K562 (cell line): ENCODE measurements at regions not wholly inside any gene's neighbourhood (a gene's known extent, or its start where the extent isn't known, plus 50 kb on each side); places are given as distances from the start of the nearest gene placed in this dataset.
"Not testable (repeated sequence)": the region's sequence is repeated elsewhere in the genome, so short reads cannot be mapped to it uniquely, and the experiment has no call there.

ENCODE experiments used
- ATAC-seq: fragments of 200-7000 bp; cut with Tn5 transposase; 3 replicates; pipeline ENCODE4 v1.9.1; 2020; ENCODE audit warnings: moderate library complexity
- BruUV-seq: library from RNA; stranded (reverse); fragments of 400-500 nt; replicated peaks from 2 replicates; lab custom pipeline; 2021; lab: Mats Ljungman, UMichigan
- CTCF ChIA-PET: fragments of 300-600 bp; formaldehyde crosslinking; extraction: SDS; loops from one replicate; lab custom pipeline; 2021; ENCODE audit warnings: low intra/inter-chr PET ratio; lab: Yijun Ruan, JAX
- POLR2A ChIA-PET: fragments of 300-600, 350-650 bp; sonication (Branson Sonifier 250); formaldehyde crosslinking; extraction: SDS; loops from one replicate; lab custom pipeline; 2021; ENCODE audit warnings: antibody characterized with exemption, inconsistent platforms; lab: Yijun Ruan, JAX
- DNase-seq, 4 experiments: peaks; one replicate each; pipeline versions ENCODE4 v3.0.0 to v3.0.0-alpha.2; 2011 to 2018; ENCODE audit warnings: low spot score in 3 of 4, mixed read lengths in 3 of 4; ENCODE audit errors: extremely low read depth in 1 of 4
- FAIRE-seq: peaks from 2 replicates; lab custom pipeline; 2011; peaks lifted over from hg19 to GRCh38; lab: Jason Lieb, UNC
- H2AFZ ChIP-seq: 2 replicates; pipeline ENCODE4 v1.6.0; 2011; ENCODE audit warnings: low read depth, low read length, control low read depth, inconsistent platforms
- H3K27ac ChIP-seq: fragments of 200-600 bp; 3 replicates; pipeline ENCODE4 v1.8.0; 2011; ENCODE audit warnings: low read depth, mild to moderate bottlenecking, control low read depth, inconsistent platforms, low read length, moderate library complexity, mixed read lengths; ENCODE audit errors: extremely low read depth
- H3K27me3 ChIP-seq, 2 experiments: fragments of 300-600 bp in 1 of 2; 2 replicates in 1 of 2; 3 replicates in 1 of 2; pipeline versions ENCODE4 v1.6.0 to v1.8.0; 2011; ENCODE audit warnings: inconsistent platforms in 2 of 2, low read length in 2 of 2, mild to moderate bottlenecking in 1 of 2, mixed read lengths in 1 of 2, moderate library complexity in 1 of 2; ENCODE audit not compliant: control insufficient read depth in 2 of 2, insufficient read depth in 2 of 2
- H3K36me3 ChIP-seq: fragments of 300-600 bp; 3 replicates; pipeline ENCODE4 v1.8.0; 2011; ENCODE audit warnings: mild to moderate bottlenecking, low read length, inconsistent platforms; ENCODE audit not compliant: control insufficient read depth, insufficient read depth
- H3K4me1 ChIP-seq, 2 experiments: fragments of 200-600 bp in 1 of 2; replicated peaks in 1 of 2; 2 replicates in 1 of 2; 3 replicates in 1 of 2; pipeline versions ENCODE4 v1.5.1 to v1.8.0; 2011; ENCODE audit warnings: inconsistent platforms in 2 of 2, low read length in 2 of 2, mild to moderate bottlenecking in 1 of 2, mixed read lengths in 1 of 2, moderate library complexity in 1 of 2; ENCODE audit not compliant: control insufficient read depth in 2 of 2, insufficient read depth in 2 of 2
- H3K4me2 ChIP-seq: 2 replicates; pipeline ENCODE4 v1.6.1; 2011; ENCODE audit warnings: low read length, control low read depth, inconsistent platforms, mixed read lengths; ENCODE audit not compliant: insufficient read depth
- H3K4me3 ChIP-seq: fragments of 200-600 bp; sonication (generic), shearing (Covaris generic); 2 replicates; pipeline ENCODE4 v1.5.1; 2016; ENCODE audit warnings: control low read depth, inconsistent platforms
- H3K79me2 ChIP-seq: fragments of 200-600 bp; 3 replicates; pipeline ENCODE4 v1.8.0; 2011; ENCODE audit warnings: low read length, inconsistent platforms; ENCODE audit not compliant: control insufficient read depth, insufficient read depth
- H3K9ac ChIP-seq, 2 experiments: 2 replicates each; pipeline versions ENCODE4 v1.6.0 to v1.6.1; 2011; ENCODE audit warnings: low read depth in 2 of 2, low read length in 2 of 2, control low read depth in 1 of 2, inconsistent platforms in 1 of 2, mild to moderate bottlenecking in 1 of 2, mixed read lengths in 1 of 2; ENCODE audit not compliant: insufficient read depth in 1 of 2
- H3K9me1 ChIP-seq: one replicate; pipeline ENCODE4 v1.6.0; 2011; ENCODE audit warnings: inconsistent platforms, mild to moderate bottlenecking, low read length, moderate library complexity; ENCODE audit not compliant: control insufficient read depth, insufficient read depth
- H3K9me3 ChIP-seq: replicated peaks from 2 replicates; pipeline ENCODE4 v1.5.1; 2011; ENCODE audit warnings: low read depth, low read length, inconsistent platforms; ENCODE audit not compliant: control insufficient read depth, insufficient read depth
- H4K20me1 ChIP-seq: replicated peaks from 2 replicates; pipeline ENCODE4 v1.6.1; 2011; ENCODE audit warnings: low read length, inconsistent platforms, mixed read lengths; ENCODE audit not compliant: control insufficient read depth, insufficient read depth
- ELF1 ChIP-seq: fragments of 200-800 bp; sonication (Bioruptor generic); IDR thresholded peaks from 2 replicates; pipeline ENCODE4 v1.6.1; 2016; ENCODE audit warnings: missing genetic modification characterization, missing compliant biosample characterization
- HDAC1 ChIP-seq, 2 experiments: fragments of 450-650 bp; IDR thresholded peaks; 2 replicates each; pipeline ENCODE4 v1.6.1; 2016 to 2017; ENCODE audit warnings: inconsistent platforms in 1 of 2, mild to moderate bottlenecking in 1 of 2, moderate library complexity in 1 of 2
- ZNF197 ChIP-seq: fragments of 200-800 bp; sonication (Bioruptor generic); IDR thresholded peaks from 2 replicates; pipeline ENCODE4 v1.6.1; 2016; ENCODE audit warnings: low read depth, missing genetic modification characterization, missing compliant biosample characterization
- ZNF445 ChIP-seq: fragments of 250-450 bp; sonication (Bioruptor Pico); IDR thresholded peaks from 2 replicates; pipeline ENCODE4 v1.4.0; 2020; ENCODE audit warnings: low read depth, mild to moderate bottlenecking, moderate library complexity
- WGBS: fragments of 100-300 bp; shearing (Covaris generic); methylation state at CpG from one replicate; pipeline ENCODE4 v1.1.6; 2016; ENCODE audit warnings: low coverage, mixed read lengths; ENCODE audit not compliant: insufficient coverage; ENCODE audit errors: missing lambda C conversion rate; 5-methylcytosine and 5-hydroxymethylcytosine counted together
- in situ Hi-C: fragments of 300-500 bp; cut with MboI; formaldehyde crosslinking; loops from 4 replicates; pipeline ENCODE4 v1.15.0; 2018; ENCODE audit warnings: inconsistent platforms, mixed read lengths
- intact Hi-C: fragments of 100-400 bp; cut with micrococcal nuclease; formaldehyde crosslinking; loops from 2 replicates; pipeline ENCODE4 v1.14.2; 2022
- TF ChIP-seq, protein P1 (sequence below): sonication (generic); formaldehyde crosslinking; IDR thresholded peaks from 2 replicates; pipeline ENCODE4 v1.8.0; 2022; ENCODE audit warnings: mild to moderate bottlenecking, missing genetic modification reagents

DNA sequence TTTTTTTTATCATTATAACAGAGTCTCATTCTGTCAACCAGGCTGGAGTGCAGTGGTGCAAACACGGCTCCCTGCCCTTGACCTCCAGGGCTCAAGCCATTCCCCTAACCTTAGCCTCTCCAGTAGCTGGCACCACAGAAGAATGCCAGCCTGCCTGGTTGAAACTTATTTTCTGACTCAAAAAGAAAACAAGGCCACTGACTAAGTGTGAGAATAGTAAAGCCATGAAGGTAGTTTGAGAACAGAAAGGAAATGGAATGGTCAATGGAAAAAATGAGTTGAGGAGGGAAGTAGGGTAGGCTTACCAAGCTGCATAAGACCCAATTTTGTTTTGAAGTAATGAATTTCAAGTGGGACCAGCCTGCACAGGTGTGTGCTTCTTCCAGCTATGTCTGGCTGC, 82.8 kb upstream of the RORB start (continued):
- TF ChIP-seq, protein P1, sequence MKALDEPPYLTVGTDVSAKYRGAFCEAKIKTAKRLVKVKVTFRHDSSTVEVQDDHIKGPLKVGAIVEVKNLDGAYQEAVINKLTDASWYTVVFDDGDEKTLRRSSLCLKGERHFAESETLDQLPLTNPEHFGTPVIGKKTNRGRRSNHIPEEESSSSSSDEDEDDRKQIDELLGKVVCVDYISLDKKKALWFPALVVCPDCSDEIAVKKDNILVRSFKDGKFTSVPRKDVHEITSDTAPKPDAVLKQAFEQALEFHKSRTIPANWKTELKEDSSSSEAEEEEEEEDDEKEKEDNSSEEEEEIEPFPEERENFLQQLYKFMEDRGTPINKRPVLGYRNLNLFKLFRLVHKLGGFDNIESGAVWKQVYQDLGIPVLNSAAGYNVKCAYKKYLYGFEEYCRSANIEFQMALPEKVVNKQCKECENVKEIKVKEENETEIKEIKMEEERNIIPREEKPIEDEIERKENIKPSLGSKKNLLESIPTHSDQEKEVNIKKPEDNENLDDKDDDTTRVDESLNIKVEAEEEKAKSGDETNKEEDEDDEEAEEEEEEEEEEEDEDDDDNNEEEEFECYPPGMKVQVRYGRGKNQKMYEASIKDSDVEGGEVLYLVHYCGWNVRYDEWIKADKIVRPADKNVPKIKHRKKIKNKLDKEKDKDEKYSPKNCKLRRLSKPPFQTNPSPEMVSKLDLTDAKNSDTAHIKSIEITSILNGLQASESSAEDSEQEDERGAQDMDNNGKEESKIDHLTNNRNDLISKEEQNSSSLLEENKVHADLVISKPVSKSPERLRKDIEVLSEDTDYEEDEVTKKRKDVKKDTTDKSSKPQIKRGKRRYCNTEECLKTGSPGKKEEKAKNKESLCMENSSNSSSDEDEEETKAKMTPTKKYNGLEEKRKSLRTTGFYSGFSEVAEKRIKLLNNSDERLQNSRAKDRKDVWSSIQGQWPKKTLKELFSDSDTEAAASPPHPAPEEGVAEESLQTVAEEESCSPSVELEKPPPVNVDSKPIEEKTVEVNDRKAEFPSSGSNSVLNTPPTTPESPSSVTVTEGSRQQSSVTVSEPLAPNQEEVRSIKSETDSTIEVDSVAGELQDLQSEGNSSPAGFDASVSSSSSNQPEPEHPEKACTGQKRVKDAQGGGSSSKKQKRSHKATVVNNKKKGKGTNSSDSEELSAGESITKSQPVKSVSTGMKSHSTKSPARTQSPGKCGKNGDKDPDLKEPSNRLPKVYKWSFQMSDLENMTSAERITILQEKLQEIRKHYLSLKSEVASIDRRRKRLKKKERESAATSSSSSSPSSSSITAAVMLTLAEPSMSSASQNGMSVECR (CRISPR knock-in tag) = no peak
- TF ChIP-seq HDAC1 (IDR thresholded peaks at IDR 0.05) (no peak), ELF1 (tag) (no peak)
- TF ChIP-seq, all 486 proteins: peak for 0

DNA sequence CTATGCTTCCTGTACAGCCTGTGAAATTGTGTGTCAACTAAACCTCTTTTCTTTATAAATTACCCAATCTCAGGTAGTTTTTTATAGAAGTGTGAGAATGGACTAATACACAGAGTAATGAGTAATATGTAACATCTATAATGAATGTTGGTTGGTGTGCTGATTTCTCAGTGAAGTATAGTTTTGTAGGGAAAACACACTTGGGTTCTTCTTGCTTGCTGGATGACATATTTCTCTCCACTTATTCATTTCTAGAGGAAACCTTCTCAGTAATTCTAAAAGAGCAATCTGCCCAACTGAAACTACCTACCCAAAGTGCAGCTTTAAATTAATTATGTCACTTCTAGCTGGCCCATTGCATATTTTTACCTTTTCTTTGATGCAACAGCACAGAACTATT, 81.1 kb upstream of the RORB start:
- no peaks in the 10 kb centered on the region for H3K4me1 ChIP-seq
- in situ Hi-C loops = no loop called here
- no peak for TF ChIP-seq ZNF445
- TF ChIP-seq ZNF197 (CRISPR knock-in tag) = no peak
- TF ChIP-seq, all 486 proteins: peak for 0
- no peak for ATAC-seq
- Histone ChIP-seq H2AFZ (no peak overlapping the region), H3K4me3 (no peak overlapping the region), H3K9me1 (no peaks in the 10 kb centered on the region), H3K4me2 (no peak overlapping the region), H3K9ac (no peak overlapping the region), H3K9me3 (no peaks in the 10 kb centered on the region), H3K36me3 (no peaks in the 10 kb centered on the region), H4K20me1 (no peaks in the 10 kb centered on the region), H3K27me3 (no peaks in the 10 kb centered on the region), H3K79me2 (no peaks in the 10 kb centered on the region), H3K27ac (no peak overlapping the region)
- ChIA-PET POLR2A (no interaction called here), CTCF (no interaction called here)
- intact Hi-C loops = no loop called here
- no peak for FAIRE-seq
- no TSS peak for BruUV-seq
- DNase-seq = no peak

GRCh38 chr9:74424488-74424887, 72.6 kb upstream of the RORB start:
- H3K9ac ChIP-seq, H3K27ac ChIP-seq, H3K9me1 ChIP-seq, BruUV-seq, H3K9me3 ChIP-seq, ATAC-seq, intact Hi-C loops, H3K79me2 ChIP-seq, H2AFZ ChIP-seq, H3K36me3 ChIP-seq, H3K4me2 ChIP-seq, POLR2A ChIA-PET, H3K4me1 ChIP-seq, H3K27me3 ChIP-seq, H4K20me1 ChIP-seq, FAIRE-seq, DNase-seq, in situ Hi-C loops, H3K4me3 ChIP-seq, CTCF ChIA-PET: not testable (repeated sequence)
- 2% methylated on average over 7 of the region's 16 CpGs for WGBS
